GM18861 (cell line): ENCODE measurements at regions not wholly inside any gene's neighbourhood (a gene's known extent, or its start where the extent isn't known, plus 50 kb on each side); places are given as distances from the start of the nearest gene placed in this dataset.

Source experiments
- ATAC-seq: cut with Tn5 transposase; IDR thresholded peaks from one replicate; pipeline ENCODE4 v1.9.1; 2021; ENCODE audit not compliant: unreplicated experiment

GRCh38 chr7:67955061-67955460 is 958.4 kb downstream of the TYW1 start:
- no peak for ATAC-seq

- ATAC-seq = no peak
Measured at GRCh38 chr7:67962863-67963262, 966.2 kb downstream of the TYW1 start.

- ATAC-seq = no peak
Measured at GRCh38 chr7:67976490-67976889, 979.9 kb downstream of the TYW1 start.

GRCh38 chr7:67983486-67983885 is 986.9 kb downstream of the TYW1 start:
- no peak for ATAC-seq

GRCh38 chr7:67984326-67984725 is 987.7 kb downstream of the TYW1 start:
- no peak for ATAC-seq

GRCh38 chr7:67989142-67989541 is 992.5 kb downstream of the TYW1 start:
- ATAC-seq = no peak

- no peak for ATAC-seq
Measured at GRCh38 chr7:67990003-67990402, 993.4 kb downstream of the TYW1 start.

GRCh38 chr7:67990716-67991115 is 994.1 kb downstream of the TYW1 start:
- ATAC-seq = no peak

GRCh38 chr7:67992287-67992686 is 995.7 kb downstream of the TYW1 start:
- no peak for ATAC-seq

GRCh38 chr7:68005992-68006391 is 1009.4 kb downstream of the TYW1 start:
- no peak for ATAC-seq

- ATAC-seq = no peak
Measured at GRCh38 chr7:68006619-68007018, 1010.0 kb downstream of the TYW1 start.

- no peak for ATAC-seq
Measured at GRCh38 chr7:68009716-68010115, 1013.1 kb downstream of the TYW1 start.

- no peak for ATAC-seq
Measured at GRCh38 chr7:68014031-68014736, 1017.6 kb downstream of the TYW1 start.

GRCh38 chr7:68015122-68015977 is 1018.7 kb downstream of the TYW1 start:
- no peak for ATAC-seq

- ATAC-seq = no peak
Measured at GRCh38 chr7:68015978-68016532, 1019.4 kb downstream of the TYW1 start.

- no peak for ATAC-seq
Measured at GRCh38 chr7:68020102-68020501, 1023.5 kb downstream of the TYW1 start.

- no peak for ATAC-seq
Measured at GRCh38 chr7:68025369-68025768, 1028.7 kb downstream of the TYW1 start.

- no peak for ATAC-seq
Measured at GRCh38 chr7:68030530-68030929, 1033.9 kb downstream of the TYW1 start.

GRCh38 chr7:68031180-68031943 is 1034.7 kb downstream of the TYW1 start:
- ATAC-seq = no peak

- no peak for ATAC-seq
Measured at GRCh38 chr7:68038621-68039314, 1042.1 kb downstream of the TYW1 start.

- no peak for ATAC-seq
Measured at GRCh38 chr7:68041554-68041953, 1044.9 kb downstream of the TYW1 start.
